MCF 10A (cell line): ENCODE measurements at regions not wholly inside any gene's neighbourhood (a gene's known extent, or its start where the extent isn't known, plus 50 kb on each side); places are given as distances from the start of the nearest gene placed in this dataset.

Experiments
- BruUV-seq: library from RNA; stranded (reverse); fragments of 400-500 nt; replicated peaks from 2 replicates; lab custom pipeline; 2021; lab: Mats Ljungman, UMichigan
- CTCF ChIA-PET: fragments of 300-600 bp; sonication (Branson Sonifier 250); formaldehyde crosslinking; extraction: SDS; loops from one replicate; lab custom pipeline; 2021; ENCODE audit warnings: antibody characterized with exemption, inconsistent platforms; lab: Yijun Ruan, JAX
- POLR2A ChIA-PET: fragments of 300-600, 350-650 bp; sonication (Branson Sonifier 250); formaldehyde crosslinking; extraction: SDS; loops from one replicate; lab custom pipeline; 2020; ENCODE audit warnings: antibody characterized with exemption, inconsistent platforms; lab: Yijun Ruan, JAX
- DNase-seq: peaks from one replicate; pipeline ENCODE4 v3.0.0-alpha.2; 2018; ENCODE audit not compliant: unreplicated experiment
- H3K27ac Mint-ChIP-seq: one replicate; pipeline ENCODE4 v1.8.0; 2022; ENCODE audit warnings: mild to moderate bottlenecking, low read depth, mixed read lengths; ENCODE audit not compliant: unreplicated experiment
- H3K27me3 Mint-ChIP-seq: one replicate; pipeline ENCODE4 v1.8.0; 2022; ENCODE audit warnings: mixed read lengths; ENCODE audit not compliant: insufficient read depth, unreplicated experiment
- H3K36me3 Mint-ChIP-seq: one replicate; pipeline ENCODE4 v1.8.0; 2022; ENCODE audit warnings: mild to moderate bottlenecking, moderate library complexity, mixed read lengths; ENCODE audit not compliant: insufficient read depth, unreplicated experiment
- H3K4me1 Mint-ChIP-seq: one replicate; pipeline ENCODE4 v1.8.0; 2022; ENCODE audit warnings: mixed read lengths; ENCODE audit not compliant: insufficient read depth, unreplicated experiment
- H3K4me3 Mint-ChIP-seq: one replicate; pipeline ENCODE4 v1.8.0; 2022; ENCODE audit warnings: mild to moderate bottlenecking, moderate library complexity, mixed read lengths; ENCODE audit not compliant: unreplicated experiment
- H3K9me3 Mint-ChIP-seq: one replicate; pipeline ENCODE4 v1.8.0; 2022; ENCODE audit warnings: mixed read lengths; ENCODE audit not compliant: unreplicated experiment
- CTCF ChIP-seq: fragments of 200-600 bp; IDR thresholded peaks from one replicate; pipeline ENCODE4 v1.8.0; 2022; ENCODE audit warnings: antibody characterized with exemption, mild to moderate bottlenecking; ENCODE audit not compliant: unreplicated experiment
- intact Hi-C: fragments of 100-400 bp; cut with micrococcal nuclease; formaldehyde crosslinking; loops from 2 replicates; pipeline ENCODE4 v1.14.1; 2022

GRCh38 chr20:40176098-40176841 is 512.8 kb downstream of the MAFB start:
- POLR2A ChIA-PET, result interaction anchor here (0.6 to 2.4 kb wide), 7 partner anchors 14 to 786 kb away, joined by 3 to 17 read pairs (median 3); partner anchors contain the start of gene MAFB
- Mint-ChIP-seq H3K4me3 (no peak overlapping the region), H3K27ac (no peak overlapping the region), H3K4me1 (no peaks in the 10 kb centered on the region), H3K9me3 (no peaks in the 10 kb centered on the region), H3K36me3 (no peaks in the 10 kb centered on the region), H3K27me3 (no peaks in the 10 kb centered on the region)
- intact Hi-C loops, result no loop called here
- peak; percentile 46 for DNase-seq
- CTCF ChIA-PET, result interaction anchor here (0.6 to 3.8 kb wide), 4 partner anchors 17 to 787 kb away, joined by 3 to 29 read pairs (median 3); no protein-coding TSS in a partner anchor
- TF ChIP-seq CTCF, result no peak
- no TSS peak for BruUV-seq

- TF ChIP-seq CTCF, result no peak
- Mint-ChIP-seq H3K36me3 (no peaks in the 10 kb centered on the region), H3K4me3 (no peak overlapping the region), H3K9me3 (no peaks in the 10 kb centered on the region), H3K27me3 (no peaks in the 10 kb centered on the region), H3K27ac (no peak overlapping the region), H3K4me1 (no peaks in the 10 kb centered on the region)
- intact Hi-C loops, result no loop called here
- no TSS peak for BruUV-seq
- no peak for DNase-seq
- CTCF ChIA-PET, result interaction anchor here (0.6 to 3.8 kb wide), 6 partner anchors 16 to 929 kb away, joined by 3 to 29 read pairs (median 3); no protein-coding TSS in a partner anchor
- POLR2A ChIA-PET, result interaction anchor here (0.6 to 2.4 kb wide), 5 partner anchors 13 to 1400 kb away, joined by 3 to 17 read pairs (median 5); partner anchors contain the start of gene MAFB
These were observed 513.7 kb downstream of the MAFB start for GRCh38 chr20:40175296-40175695.

- Mint-ChIP-seq H3K4me1 (no peaks in the 10 kb centered on the region), H3K4me3 (no peak overlapping the region), H3K27ac (no peak overlapping the region), H3K9me3 (no peaks in the 10 kb centered on the region), H3K36me3 (no peaks in the 10 kb centered on the region), H3K27me3 (no peaks in the 10 kb centered on the region)
- no TSS peak for BruUV-seq
- intact Hi-C loops, result no loop called here
- ChIA-PET CTCF (interaction anchor here (0.9 to 4.3 kb wide), 3 partner anchors 14 to 790 kb away, joined by 4 to 17 read pairs (median 4); no protein-coding TSS in a partner anchor), POLR2A (no interaction called here)
- no peak for TF ChIP-seq CTCF
- DNase-seq, result no peak
These were observed 515.2 kb downstream of the MAFB start for GRCh38 chr20:40173872-40174271.

- DNase-seq, result no peak
- no TSS peak for BruUV-seq
- no peaks in the 10 kb centered on the region for H3K4me1 Mint-ChIP-seq
- H3K9me3 Mint-ChIP-seq, result no peaks in the 10 kb centered on the region
- intact Hi-C loops, result loop anchor here (10.0 kb wide), 2 partner anchors 86 to 1054 kb away; no protein-coding TSS in a partner anchor
- no peaks in the 10 kb centered on the region for H3K36me3 Mint-ChIP-seq
- peaks cover 10% of the 10 kb centered on the region for H3K27me3 Mint-ChIP-seq
- CTCF ChIA-PET, result interaction anchor here (0.6 to 2.7 kb wide), 3 partner anchors 9 to 709 kb away, joined by 3 to 13 read pairs (median 4); no protein-coding TSS in a partner anchor
- H3K4me3 Mint-ChIP-seq, result no peak overlapping the region
- no peak overlapping the region for H3K27ac Mint-ChIP-seq
- no peak for TF ChIP-seq CTCF
- POLR2A ChIA-PET, result interaction anchor here (0.6 to 0.7 kb wide), 2 partner anchors 119 to 503 kb away, joined by 3 read pairs; no protein-coding TSS in a partner anchor
These were observed 519.9 kb downstream of the MAFB start for GRCh38 chr20:40168981-40169620.
